Chondrocyte (in vitro differentiated cells): ENCODE measurements at regions not wholly inside any gene's neighbourhood (a gene's known extent, or its start where the extent isn't known, plus 50 kb on each side); places are given as distances from the start of the nearest gene placed in this dataset.

Experiments used
- DNase-seq: peaks from one replicate; pipeline ENCODE4 v3.0.0; 2021; ENCODE audit warnings: mixed read lengths, low spot score
- H3K27ac Mint-ChIP-seq: one replicate; pipeline ENCODE4 v1.8.0; 2021; ENCODE audit warnings: mild to moderate bottlenecking, moderate library complexity, mixed read lengths; ENCODE audit not compliant: unreplicated experiment
- H3K27me3 Mint-ChIP-seq: 2 replicates; pipeline ENCODE4 v1.8.0; 2021; ENCODE audit warnings: low read depth, mixed read lengths
- H3K36me3 Mint-ChIP-seq: 2 replicates; pipeline ENCODE4 v1.8.0; 2021; ENCODE audit warnings: low read depth, mixed read lengths
- H3K4me1 Mint-ChIP-seq: 2 replicates; pipeline ENCODE4 v1.8.0; 2021; ENCODE audit warnings: low read depth, mild to moderate bottlenecking, mixed read lengths
- H3K4me3 Mint-ChIP-seq: one replicate; pipeline ENCODE4 v1.8.0; 2021; ENCODE audit warnings: mild to moderate bottlenecking, moderate library complexity, mixed read lengths; ENCODE audit not compliant: unreplicated experiment
- H3K9me3 Mint-ChIP-seq: 2 replicates; pipeline ENCODE4 v1.8.0; 2021; ENCODE audit warnings: low read depth, mixed read lengths
- TF ChIP-seq, protein P1 (sequence below): fragments of 200-600 bp; sonication (generic); IDR thresholded peaks from 2 replicates; pipeline ENCODE4 v1.5.0; 2021; ENCODE audit warnings: antibody characterized with exemption, mild to moderate bottlenecking, moderate library complexity

DNA sequence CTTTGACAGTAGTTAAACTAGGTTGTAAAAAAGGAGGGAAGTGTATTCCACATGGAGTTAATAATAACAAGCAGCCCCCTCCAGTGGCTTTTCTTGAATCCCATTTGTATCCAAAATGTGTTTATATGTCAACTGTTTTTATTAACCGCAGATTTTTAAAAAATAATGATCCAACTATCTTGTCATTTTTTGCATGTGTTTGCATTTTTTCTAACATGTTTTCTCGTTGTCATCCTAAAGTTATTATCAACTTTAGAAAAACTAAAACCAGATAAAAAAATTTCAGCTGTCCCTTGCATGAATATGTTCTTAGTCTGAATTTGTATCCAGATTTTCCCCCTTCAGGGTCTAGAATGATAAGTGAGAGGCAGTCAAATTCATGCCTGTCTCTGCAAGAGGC, 1063.3 kb downstream of the BCL11A start:
- Mint-ChIP-seq H3K4me3 (no peak overlapping the region), H3K27ac (no peak overlapping the region), H3K36me3 (no peaks in the 10 kb centered on the region), H3K27me3 (peaks cover 3% of the 10 kb centered on the region), H3K9me3 (peaks cover 9% of the 10 kb centered on the region), H3K4me1 (no peaks in the 10 kb centered on the region)
- TF ChIP-seq, protein P1, sequence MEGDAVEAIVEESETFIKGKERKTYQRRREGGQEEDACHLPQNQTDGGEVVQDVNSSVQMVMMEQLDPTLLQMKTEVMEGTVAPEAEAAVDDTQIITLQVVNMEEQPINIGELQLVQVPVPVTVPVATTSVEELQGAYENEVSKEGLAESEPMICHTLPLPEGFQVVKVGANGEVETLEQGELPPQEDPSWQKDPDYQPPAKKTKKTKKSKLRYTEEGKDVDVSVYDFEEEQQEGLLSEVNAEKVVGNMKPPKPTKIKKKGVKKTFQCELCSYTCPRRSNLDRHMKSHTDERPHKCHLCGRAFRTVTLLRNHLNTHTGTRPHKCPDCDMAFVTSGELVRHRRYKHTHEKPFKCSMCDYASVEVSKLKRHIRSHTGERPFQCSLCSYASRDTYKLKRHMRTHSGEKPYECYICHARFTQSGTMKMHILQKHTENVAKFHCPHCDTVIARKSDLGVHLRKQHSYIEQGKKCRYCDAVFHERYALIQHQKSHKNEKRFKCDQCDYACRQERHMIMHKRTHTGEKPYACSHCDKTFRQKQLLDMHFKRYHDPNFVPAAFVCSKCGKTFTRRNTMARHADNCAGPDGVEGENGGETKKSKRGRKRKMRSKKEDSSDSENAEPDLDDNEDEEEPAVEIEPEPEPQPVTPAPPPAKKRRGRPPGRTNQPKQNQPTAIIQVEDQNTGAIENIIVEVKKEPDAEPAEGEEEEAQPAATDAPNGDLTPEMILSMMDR, result no peak
- DNase-seq, result no peak

DNA sequence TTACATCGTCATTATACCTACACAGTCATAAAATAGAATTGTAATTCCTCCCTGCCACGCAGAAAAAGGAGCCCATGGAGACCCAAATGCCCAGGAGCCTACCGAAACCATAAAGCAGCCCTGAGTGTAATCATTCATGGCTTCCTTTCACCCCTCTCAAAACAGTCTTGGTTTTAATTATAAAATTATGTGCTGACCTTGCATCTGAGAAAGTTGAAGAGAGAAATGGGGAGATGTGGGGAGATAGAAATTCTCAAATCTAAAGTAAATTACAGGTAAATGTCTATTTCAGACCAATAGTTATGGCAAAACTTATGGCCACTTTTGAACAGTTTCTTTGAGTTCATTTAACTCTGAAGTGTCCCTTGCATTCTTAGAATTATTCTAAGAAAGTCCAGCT, 1068.8 kb downstream of the BCL11A start:
- H3K27ac Mint-ChIP-seq, result no peak overlapping the region
- no peaks in the 10 kb centered on the region for H3K36me3 Mint-ChIP-seq
- H3K4me3 Mint-ChIP-seq, result no peak overlapping the region

DNA sequence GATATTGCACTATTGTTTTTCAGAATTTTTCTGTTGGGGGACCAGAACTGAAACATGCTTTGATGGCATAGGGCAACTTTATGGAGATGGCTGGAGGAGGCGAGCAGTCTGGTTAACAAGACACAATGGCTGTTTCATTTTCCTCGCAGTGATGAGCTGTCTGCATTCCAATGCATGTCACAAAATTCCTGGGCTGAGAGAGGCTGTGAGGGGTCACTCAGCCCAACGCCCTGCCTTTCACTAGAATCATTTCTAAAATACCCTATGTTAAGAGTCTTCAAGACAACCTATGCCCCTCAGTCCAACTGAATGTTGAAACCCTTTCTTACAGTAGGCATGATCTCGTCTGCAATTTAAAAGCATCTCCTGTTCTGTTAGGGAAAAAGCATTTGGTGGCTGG, 1090.0 kb downstream of the BCL11A start:
- H3K36me3 Mint-ChIP-seq, result no peaks in the 10 kb centered on the region
- no peak overlapping the region for H3K4me3 Mint-ChIP-seq
- peaks cover 5% of the 10 kb centered on the region for H3K27me3 Mint-ChIP-seq
- peaks cover 9% of the 10 kb centered on the region for H3K9me3 Mint-ChIP-seq
- peaks cover 7% of the 10 kb centered on the region for H3K4me1 Mint-ChIP-seq
- TF ChIP-seq, protein P1, result no peak
- no peak overlapping the region for H3K27ac Mint-ChIP-seq
- no peak for DNase-seq

More for the DNA sequence above, 1068.8 kb downstream of the BCL11A start:
- TF ChIP-seq, protein P1, result no peak
- DNase-seq, result no peak
- peaks cover 3% of the 10 kb centered on the region for H3K27me3 Mint-ChIP-seq
- no peaks in the 10 kb centered on the region for H3K4me1 Mint-ChIP-seq
- H3K9me3 Mint-ChIP-seq, result peaks cover 8% of the 10 kb centered on the region

DNA sequence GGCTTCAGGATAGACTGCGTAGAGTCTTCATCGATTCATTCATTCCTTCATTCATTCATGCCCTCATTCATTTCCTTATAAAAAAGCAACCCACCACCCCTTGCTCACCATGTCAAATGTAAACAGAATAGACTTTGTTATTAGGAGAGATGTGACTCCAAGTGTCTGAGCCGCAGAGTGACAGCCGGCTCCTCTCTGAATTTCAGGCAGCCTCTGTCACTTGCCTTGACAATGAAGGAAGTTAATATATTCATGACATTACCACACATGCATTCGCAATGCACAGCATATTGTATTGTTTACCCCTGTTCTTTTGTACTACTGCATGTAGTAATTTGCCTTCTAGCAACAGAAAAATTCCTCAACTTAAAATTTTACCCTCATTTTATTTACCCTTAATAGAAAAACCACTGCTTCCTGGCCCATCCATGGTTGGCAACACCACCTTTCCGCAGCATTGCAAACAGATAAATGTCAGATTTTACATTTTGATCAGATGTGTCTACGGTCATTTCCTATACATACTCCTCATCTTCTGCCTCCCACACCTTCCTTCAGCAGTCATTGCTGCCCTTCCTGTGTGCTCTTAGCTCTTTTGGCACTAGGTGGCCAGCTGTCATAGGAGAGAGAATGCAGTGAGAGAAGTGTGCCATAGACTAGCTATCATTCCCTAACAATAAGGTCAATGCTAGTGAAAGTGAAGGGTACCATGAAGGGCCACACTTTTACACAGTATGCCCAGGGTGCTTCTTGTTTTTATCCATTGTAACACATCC, 1090.8 kb downstream of the BCL11A start:
- TF ChIP-seq, protein P1, result no peak
- Mint-ChIP-seq H3K36me3 (no peaks in the 10 kb centered on the region), H3K27me3 (peaks cover 5% of the 10 kb centered on the region), H3K9me3 (peaks cover 9% of the 10 kb centered on the region), H3K4me1 (peaks cover 7% of the 10 kb centered on the region), H3K27ac (no peak overlapping the region), H3K4me3 (no peak overlapping the region)
- DNase-seq, result no peak

DNA sequence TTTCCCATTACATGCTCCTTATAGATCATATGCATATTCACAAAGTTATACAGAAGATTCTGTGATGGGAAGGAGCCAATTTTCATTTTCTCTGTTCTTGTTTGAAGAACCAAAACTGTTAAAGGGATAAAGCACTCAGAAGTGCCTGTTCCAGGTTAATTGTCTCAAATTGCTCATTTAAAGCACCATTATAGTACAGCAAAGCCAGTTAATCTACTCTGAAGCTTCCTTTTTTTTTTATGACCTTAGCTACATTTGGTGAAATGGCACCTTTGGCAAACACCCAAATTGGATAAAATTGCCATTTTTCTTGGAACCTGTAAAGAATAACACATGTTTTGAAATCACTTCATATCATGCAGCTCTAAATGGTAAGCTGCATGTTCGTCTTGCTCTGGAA, 1092.3 kb downstream of the BCL11A start:
- Mint-ChIP-seq H3K36me3 (no peaks in the 10 kb centered on the region), H3K27ac (no peak overlapping the region), H3K4me1 (peaks cover 7% of the 10 kb centered on the region), H3K4me3 (no peak overlapping the region), H3K27me3 (peaks cover 5% of the 10 kb centered on the region), H3K9me3 (no peaks in the 10 kb centered on the region)
- no peak for DNase-seq
- TF ChIP-seq, protein P1, result no peak
